Subcutaneous abdominal adipose tissue (tissue), 5 donors: ENCODE measurements at regions not wholly inside any gene's neighbourhood (a gene's known extent, or its start where the extent isn't known, plus 50 kb on each side); places are given as distances from the start of the nearest gene placed in this dataset.
"Not testable (repeated sequence)": the region's sequence is repeated elsewhere in the genome, so short reads cannot be mapped to it uniquely, and the experiment has no call there.

Experiments
- H3K27ac ChIP-seq: one replicate; pipeline ENCODE4 v1.7.0; 2013; ENCODE audit warnings: low read depth, mild to moderate bottlenecking, inconsistent platforms, low read length, moderate library complexity
- H3K27me3 ChIP-seq, 5 donors: one replicate each; pipeline ENCODE4 v1.7.0; 2013; ENCODE audit warnings: low read length in 5 of 5, inconsistent platforms in 1 of 5; ENCODE audit not compliant: control insufficient read depth in 5 of 5, insufficient read depth in 4 of 5
- H3K36me3 ChIP-seq, 5 donors: one replicate each; pipeline ENCODE4 v1.7.0; 2013; ENCODE audit warnings: low read length in 5 of 5; ENCODE audit not compliant: control insufficient read depth in 5 of 5, insufficient read depth in 5 of 5
- H3K4me1 ChIP-seq, 5 donors: one replicate each; pipeline ENCODE4 v1.7.0; 2013; ENCODE audit warnings: low read length in 5 of 5, mild to moderate bottlenecking in 3 of 5, moderate library complexity in 1 of 5; ENCODE audit not compliant: control insufficient read depth in 5 of 5, insufficient read depth in 5 of 5
- H3K4me3 ChIP-seq, 5 donors: one replicate each; pipeline ENCODE4 v1.7.0; 2013; ENCODE audit warnings: low read length in 5 of 5, low read depth in 1 of 5
- H3K9ac ChIP-seq, 5 donors: one replicate each; pipeline ENCODE4 v1.7.0; 2013; ENCODE audit warnings: low read length in 5 of 5, mild to moderate bottlenecking in 4 of 5, moderate library complexity in 3 of 5
- H3K9me3 ChIP-seq, 5 donors: one replicate each; pipeline ENCODE4 v1.7.0; 2013; ENCODE audit warnings: low read length in 5 of 5; ENCODE audit not compliant: control insufficient read depth in 5 of 5
- donor health status: healthy.
- donor health status: healthy.
- donor health status: healthy.
- donor health status: healthy.
- donor health status: healthy.

DNA sequence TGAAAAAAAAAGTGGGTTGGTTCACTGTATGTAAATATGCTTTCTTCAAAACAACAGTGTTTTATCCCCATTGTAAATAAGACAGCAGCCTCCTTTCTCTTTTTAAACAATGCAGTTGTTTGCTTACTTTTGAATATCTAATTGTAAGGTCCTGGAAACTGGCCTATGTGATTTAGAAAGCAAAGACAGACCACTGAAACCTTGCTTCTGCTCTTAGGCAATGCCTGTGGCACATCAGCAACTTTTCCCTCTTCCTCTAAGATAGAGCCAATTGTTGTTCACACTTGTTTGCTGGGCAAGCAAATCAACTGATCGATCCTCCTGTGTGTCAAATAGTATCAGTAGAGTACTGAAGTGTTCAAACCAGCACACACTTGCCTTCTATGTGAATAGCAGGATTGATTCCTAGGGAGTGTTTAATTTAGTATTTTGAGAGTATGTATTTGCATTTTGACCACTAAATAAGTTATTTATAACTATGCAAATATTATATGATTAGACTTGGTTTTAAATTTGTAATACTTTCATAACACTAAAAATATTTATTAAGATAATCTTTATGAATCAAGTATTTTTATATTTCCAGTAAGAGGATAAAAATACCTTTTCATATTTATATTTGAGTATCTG, 55.4 kb upstream of the GRPR start:
- Histone ChIP-seq H3K9me3 (peaks cover 0 to 5% (median 0%) of the 10 kb centered on the region in 5 donors), H3K36me3 (no peaks in the 10 kb centered on the region), H3K9ac (no peak overlapping the region), H3K4me1 (no peaks in the 10 kb centered on the region), H3K4me3 (no peak overlapping the region), H3K27me3 (no peaks in the 10 kb centered on the region), H3K27ac (no peak overlapping the region)

DNA sequence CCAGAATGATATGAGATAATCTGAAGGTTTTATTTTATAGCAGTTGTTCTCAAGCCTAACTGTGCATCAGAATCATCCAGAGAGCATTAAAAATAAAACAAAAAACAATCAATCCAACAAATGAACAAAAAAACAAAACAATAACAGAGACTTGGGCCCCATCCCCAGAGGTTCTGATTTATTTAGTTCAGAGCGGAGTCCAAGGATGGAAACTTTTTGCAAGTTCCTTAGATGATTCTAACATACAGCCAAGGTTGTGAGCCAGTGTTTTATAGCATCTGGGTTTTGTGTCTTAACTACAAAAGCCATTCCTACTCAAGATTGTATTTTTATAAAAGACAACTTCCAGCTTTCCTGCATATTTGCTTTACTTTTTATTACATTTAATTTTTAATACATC, 59.4 kb upstream of the GRPR start:
- Histone ChIP-seq H3K9ac (no peak overlapping the region), H3K27me3 (no peaks in the 10 kb centered on the region), H3K27ac (no peak overlapping the region), H3K4me1 (no peaks in the 10 kb centered on the region), H3K36me3 (no peaks in the 10 kb centered on the region), H3K9me3 (peaks cover 0 to 4% (median 0%) of the 10 kb centered on the region in 5 donors), H3K4me3 (no peak overlapping the region)

DNA sequence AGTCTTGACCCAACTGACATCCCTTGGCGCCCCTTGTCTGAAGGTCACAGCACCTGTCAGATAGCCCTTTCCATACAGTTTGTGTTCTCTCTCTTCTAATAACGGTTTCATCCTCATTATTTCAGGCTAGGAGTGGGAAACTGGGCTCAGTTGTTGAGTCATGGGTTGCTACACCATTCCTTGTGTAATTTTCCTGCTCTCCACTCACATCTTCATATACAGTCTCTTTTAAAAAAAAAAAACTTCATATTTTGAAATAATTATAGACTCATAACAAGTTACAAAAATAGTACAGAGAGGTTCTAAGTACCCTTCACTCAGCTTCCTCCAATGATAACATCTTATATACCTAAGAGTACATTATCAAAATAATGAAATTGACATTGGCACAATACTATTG, 60.2 kb upstream of the GRPR start:
- Histone ChIP-seq H3K9me3 (peaks cover 0 to 4% (median 0%) of the 10 kb centered on the region in 5 donors), H3K4me3 (no peak overlapping the region), H3K36me3 (no peaks in the 10 kb centered on the region), H3K4me1 (no peaks in the 10 kb centered on the region), H3K9ac (no peak overlapping the region), H3K27me3 (no peaks in the 10 kb centered on the region), H3K27ac (no peak overlapping the region)

DNA sequence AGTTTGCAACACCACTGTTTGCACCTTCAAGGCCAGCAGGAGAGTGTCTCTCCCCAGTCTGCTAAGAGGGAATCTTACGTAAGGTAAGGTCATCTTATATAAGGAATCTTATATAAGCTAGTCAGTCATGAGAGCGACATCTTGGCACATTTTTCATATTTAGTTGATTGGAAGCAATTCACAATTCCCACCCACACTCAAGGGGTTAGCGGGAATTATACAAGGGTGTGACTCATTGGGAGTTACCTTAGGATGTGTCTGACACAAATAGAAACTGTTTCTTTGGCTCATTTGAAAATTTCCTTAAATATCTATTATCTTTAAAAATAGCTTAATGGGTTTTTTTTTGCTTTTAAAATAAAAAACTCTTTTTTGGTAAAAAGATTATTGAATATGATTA, 62.1 kb upstream of the GRPR start:
- H3K4me3 ChIP-seq: no peak overlapping the region
- H3K27me3 ChIP-seq: no peaks in the 10 kb centered on the region
- no peak overlapping the region for H3K27ac ChIP-seq
- no peaks in the 10 kb centered on the region for H3K36me3 ChIP-seq
- H3K9me3 ChIP-seq: peaks cover 0 to 4% (median 0%) of the 10 kb centered on the region in 5 donors
- H3K9ac ChIP-seq: no peak overlapping the region
- no peaks in the 10 kb centered on the region for H3K4me1 ChIP-seq

DNA sequence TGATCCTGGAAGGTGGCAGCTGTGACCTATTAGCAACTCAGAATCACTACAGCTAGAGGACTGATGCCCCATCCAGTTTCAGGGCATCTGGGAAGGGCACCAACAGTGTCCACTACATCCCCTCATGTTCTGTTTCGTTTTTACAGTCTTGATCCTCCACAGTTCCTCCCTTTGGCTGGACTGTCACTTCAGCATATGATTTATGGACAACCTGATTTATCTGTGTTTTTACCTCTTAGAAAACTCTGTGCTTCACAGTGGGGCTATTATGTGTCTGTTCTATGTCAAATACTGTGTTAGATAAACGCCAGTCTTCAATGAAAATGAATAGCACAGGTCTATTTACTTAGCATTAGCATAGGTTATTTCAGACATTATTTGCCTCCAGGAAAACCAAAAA, 63.1 kb upstream of the GRPR start:
- H3K9me3 ChIP-seq: peaks cover 0 to 4% (median 0%) of the 10 kb centered on the region in 5 donors
- H3K27me3 ChIP-seq: no peaks in the 10 kb centered on the region
- H3K4me1 ChIP-seq: no peaks in the 10 kb centered on the region
- H3K9ac ChIP-seq: no peak overlapping the region
- H3K27ac ChIP-seq: no peak overlapping the region
- no peak overlapping the region for H3K4me3 ChIP-seq
- no peaks in the 10 kb centered on the region for H3K36me3 ChIP-seq

DNA sequence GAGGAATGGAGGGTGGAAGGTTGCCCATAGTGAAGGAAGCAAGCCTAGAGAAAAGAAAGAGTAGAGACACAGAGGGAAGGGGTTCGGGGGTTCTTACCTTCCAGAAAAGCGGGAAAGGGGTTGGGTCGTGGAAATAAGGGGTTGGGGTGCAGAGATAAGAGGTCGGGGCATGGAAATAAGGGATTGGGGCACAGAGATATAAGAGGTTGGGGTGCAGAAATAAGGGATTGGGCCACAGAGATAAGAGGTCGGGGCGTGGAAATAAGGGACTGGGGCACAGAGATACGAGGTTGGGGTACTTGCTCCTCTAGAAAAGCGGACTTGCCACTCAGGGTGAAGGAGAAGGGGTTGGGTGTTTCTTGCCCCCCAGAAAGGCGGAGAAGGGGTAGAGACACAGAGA, 74.2 kb upstream of the GRPR start:
- H3K4me1 ChIP-seq, H3K9ac ChIP-seq, H3K36me3 ChIP-seq, H3K9me3 ChIP-seq, H3K4me3 ChIP-seq, H3K27ac ChIP-seq, H3K27me3 ChIP-seq: not testable (repeated sequence)

DNA sequence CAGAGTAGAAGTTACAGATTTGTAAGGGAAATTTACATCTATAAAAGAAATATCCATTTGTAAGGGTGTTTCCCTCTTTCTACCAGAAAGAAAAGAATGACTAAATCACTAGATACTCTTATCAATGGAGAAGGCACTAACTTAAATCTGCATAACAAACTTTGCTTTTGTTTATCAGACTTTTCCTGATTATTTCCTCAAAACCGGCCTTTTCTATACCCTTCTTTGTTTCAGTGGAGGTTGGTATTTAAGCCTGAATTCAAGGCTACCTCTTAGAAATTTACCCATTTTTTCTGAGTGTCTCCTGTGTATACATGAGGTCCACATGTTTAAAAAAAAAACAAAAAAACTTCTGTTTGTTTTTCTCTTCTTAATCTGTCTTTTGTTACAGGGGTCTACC, 80.4 kb upstream of the GRPR start:
- Histone ChIP-seq H3K36me3 (no peaks in the 10 kb centered on the region), H3K27me3 (peaks cover 0 to 5% (median 3%) of the 10 kb centered on the region in 5 donors), H3K9ac (no peak overlapping the region)

DNA sequence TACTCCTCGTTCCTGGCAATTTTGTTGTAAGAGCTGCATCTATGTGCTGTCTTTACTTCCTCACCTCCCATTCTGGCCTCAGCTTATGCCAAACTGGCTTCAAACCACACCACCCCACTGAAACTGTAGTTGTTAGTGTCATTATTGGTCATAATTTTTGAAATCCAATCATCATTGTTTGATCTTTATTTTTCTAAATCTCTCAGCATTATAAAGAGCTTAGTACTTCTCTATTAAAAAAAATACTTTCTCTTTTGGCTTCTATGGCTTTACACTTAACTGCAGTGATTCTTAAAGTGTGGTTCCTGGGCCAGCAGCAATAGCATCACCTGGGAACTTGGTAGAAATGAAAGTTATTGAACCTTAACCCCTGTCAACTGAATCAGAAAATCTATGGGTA, 83.5 kb upstream of the GRPR start:
- Histone ChIP-seq H3K27me3 (peaks cover 0 to 5% (median 3%) of the 10 kb centered on the region in 5 donors), H3K9ac (no peak overlapping the region), H3K4me1 (no peaks in the 10 kb centered on the region), H3K27ac (no peak overlapping the region), H3K4me3 (no peak overlapping the region), H3K36me3 (no peaks in the 10 kb centered on the region), H3K9me3 (peaks cover 0 to 12% (median 4%) of the 10 kb centered on the region in 5 donors)

More for the DNA sequence above, 80.4 kb upstream of the GRPR start:
- H3K4me1 ChIP-seq: no peaks in the 10 kb centered on the region
- no peak overlapping the region for H3K27ac ChIP-seq
- H3K4me3 ChIP-seq: no peak overlapping the region
- no peaks in the 10 kb centered on the region for H3K9me3 ChIP-seq

DNA sequence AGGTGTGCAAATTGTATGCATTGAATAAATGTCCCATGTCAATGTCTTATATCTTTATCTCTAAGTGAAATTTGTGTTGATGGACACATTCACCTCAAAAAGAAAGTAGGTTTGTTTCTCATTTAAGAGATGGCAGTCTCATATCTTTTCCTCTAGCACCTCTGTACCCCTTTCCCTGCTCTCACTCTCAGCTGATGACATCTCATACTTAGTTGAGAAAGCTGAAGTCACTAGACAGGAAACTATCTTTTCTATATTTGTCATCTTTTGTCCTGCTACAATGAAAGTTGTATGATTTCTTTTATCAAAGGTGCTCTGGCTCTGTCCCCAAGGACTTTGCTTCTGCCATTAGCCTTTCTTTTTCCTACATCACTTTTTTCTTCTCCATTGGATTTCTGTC, 84.0 kb upstream of the GRPR start:
- H3K27ac ChIP-seq: no peak overlapping the region
- no peak overlapping the region for H3K4me3 ChIP-seq
- H3K9ac ChIP-seq: no peak overlapping the region
- no peaks in the 10 kb centered on the region for H3K36me3 ChIP-seq
- H3K27me3 ChIP-seq: peaks cover 0 to 5% (median 3%) of the 10 kb centered on the region in 5 donors
- H3K9me3 ChIP-seq: peaks cover 0 to 12% (median 4%) of the 10 kb centered on the region in 5 donors
- no peaks in the 10 kb centered on the region for H3K4me1 ChIP-seq

DNA sequence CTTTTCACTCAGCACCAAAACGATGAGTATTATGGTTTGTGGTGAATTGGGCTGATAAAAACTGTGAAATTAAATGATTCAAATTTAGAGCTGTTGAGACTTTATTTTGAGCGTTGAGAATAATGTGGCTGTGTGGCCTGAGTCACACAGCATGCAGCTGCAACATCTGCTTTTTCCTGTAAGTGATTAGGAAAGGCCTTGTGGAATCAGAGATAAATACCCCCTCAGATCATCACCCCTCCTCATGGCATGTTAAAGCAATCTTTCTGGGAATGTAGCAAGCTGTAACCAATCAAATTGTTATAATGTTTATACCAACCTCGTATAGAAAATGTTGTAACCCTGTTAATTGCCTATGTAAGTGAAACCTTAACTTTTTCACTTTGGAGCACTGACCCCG, 90.0 kb upstream of the GRPR start:
- Histone ChIP-seq H3K36me3 (no peaks in the 10 kb centered on the region), H3K9ac (no peak overlapping the region)

More for the DNA sequence above, 90.0 kb upstream of the GRPR start:
- H3K27me3 ChIP-seq: no peaks in the 10 kb centered on the region
- no peaks in the 10 kb centered on the region for H3K4me1 ChIP-seq
- no peak overlapping the region for H3K4me3 ChIP-seq
- H3K27ac ChIP-seq: no peak overlapping the region
- peaks cover 0 to 12% (median 4%) of the 10 kb centered on the region in 5 donors for H3K9me3 ChIP-seq
